Immature natural killer cell (primary cell): ENCODE measurements at regions not wholly inside any gene's neighbourhood (a gene's known extent, or its start where the extent isn't known, plus 50 kb on each side); places are given as distances from the start of the nearest gene placed in this dataset.

Experiments used
- DNase-seq, 3 donors: peaks; one replicate each; pipeline ENCODE4 v3.0.0; 2022; ENCODE audit warnings: mixed read lengths in 1 of 3
- H3K27ac Mint-ChIP-seq, 6 donors: one replicate each; pipeline ENCODE4 v1.8.0; 2020; ENCODE audit warnings: mixed read lengths in 6 of 6, mild to moderate bottlenecking in 5 of 6, inconsistent platforms in 4 of 6, moderate library complexity in 3 of 6
- H3K27me3 Mint-ChIP-seq, 3 donors: one replicate each; pipeline ENCODE4 v1.8.0; 2020 to 2021; ENCODE audit warnings: low read depth in 3 of 3, mild to moderate bottlenecking in 3 of 3, mixed read lengths in 3 of 3, moderate library complexity in 3 of 3, inconsistent platforms in 1 of 3
- H3K36me3 Mint-ChIP-seq, 3 donors: one replicate each; pipeline ENCODE4 v1.8.0; 2020; ENCODE audit warnings: mixed read lengths in 3 of 3, inconsistent platforms in 2 of 3, mild to moderate bottlenecking in 2 of 3
- H3K4me1 Mint-ChIP-seq, 2 donors: one replicate each; pipeline ENCODE4 v1.8.0; 2020; ENCODE audit warnings: inconsistent platforms in 2 of 2, mild to moderate bottlenecking in 2 of 2, mixed read lengths in 2 of 2, moderate library complexity in 1 of 2
- H3K4me3 Mint-ChIP-seq, 5 donors: one replicate each; pipeline ENCODE4 v1.8.0; 2020; ENCODE audit warnings: mild to moderate bottlenecking in 5 of 5, mixed read lengths in 5 of 5, inconsistent platforms in 3 of 5, moderate library complexity in 3 of 5
- H3K9me3 Mint-ChIP-seq, 6 donors: one replicate each; pipeline ENCODE4 v1.8.0; 2020; ENCODE audit warnings: mild to moderate bottlenecking in 6 of 6, mixed read lengths in 6 of 6, inconsistent platforms in 4 of 6, moderate library complexity in 3 of 6

- Mint-ChIP-seq H3K27me3 (peaks cover 0 to under 1% (median 0%) of the 10 kb centered on the region in 3 donors), H3K4me1 (no peaks in the 10 kb centered on the region), H3K27ac (no peak overlapping the region), H3K9me3 (peaks cover 19 to 51% (median 30%) of the 10 kb centered on the region in 6 donors), H3K4me3 (no peak overlapping the region), H3K36me3 (peaks cover 0 to 3% (median 0%) of the 10 kb centered on the region in 3 donors)
- DNase-seq, result no peak
These were observed 509.9 kb upstream of the TYRP1 start for GRCh38 chr9:12183321-12183720.

- DNase-seq, result no peak
- H3K36me3 Mint-ChIP-seq, result no peaks in the 10 kb centered on the region
- no peak overlapping the region for H3K4me3 Mint-ChIP-seq
- H3K4me1 Mint-ChIP-seq, result no peaks in the 10 kb centered on the region
- H3K27me3 Mint-ChIP-seq, result no peaks in the 10 kb centered on the region
- H3K9me3 Mint-ChIP-seq, result peaks cover 14 to 48% (median 27%) of the 10 kb centered on the region in 6 donors
- no peak overlapping the region for H3K27ac Mint-ChIP-seq
These were observed 507.3 kb upstream of the TYRP1 start for GRCh38 chr9:12185856-12186255.

GRCh38 chr9:12191630-12192029 is 501.6 kb upstream of the TYRP1 start:
- DNase-seq, result no peak
- no peaks in the 10 kb centered on the region for H3K36me3 Mint-ChIP-seq
- H3K4me3 Mint-ChIP-seq, result peak overlapping the region in 1 of 5 donors; percentile 27
- no peak overlapping the region for H3K27ac Mint-ChIP-seq
- peaks cover 0 to 2% (median 0%) of the 10 kb centered on the region in 3 donors for H3K27me3 Mint-ChIP-seq
- no peaks in the 10 kb centered on the region for H3K4me1 Mint-ChIP-seq
- H3K9me3 Mint-ChIP-seq, result peaks cover 5 to 42% (median 26%) of the 10 kb centered on the region in 6 donors

GRCh38 chr9:12194731-12195130 is 498.5 kb upstream of the TYRP1 start:
- H3K27me3 Mint-ChIP-seq, result peaks cover 0 to 2% (median 1%) of the 10 kb centered on the region in 3 donors
- no peak for DNase-seq
- H3K36me3 Mint-ChIP-seq, result no peaks in the 10 kb centered on the region
- H3K4me3 Mint-ChIP-seq, result no peak overlapping the region
- H3K27ac Mint-ChIP-seq, result no peak overlapping the region
- H3K4me1 Mint-ChIP-seq, result no peaks in the 10 kb centered on the region
- peaks cover 0 to 35% (median 20%) of the 10 kb centered on the region in 6 donors for H3K9me3 Mint-ChIP-seq

GRCh38 chr9:12195456-12195855 is 497.7 kb upstream of the TYRP1 start:
- Mint-ChIP-seq H3K4me3 (no peak overlapping the region), H3K36me3 (no peaks in the 10 kb centered on the region), H3K4me1 (no peaks in the 10 kb centered on the region), H3K27me3 (peaks cover 0 to 2% (median 1%) of the 10 kb centered on the region in 3 donors), H3K27ac (no peak overlapping the region), H3K9me3 (peaks cover 0 to 29% (median 16%) of the 10 kb centered on the region in 6 donors)
- DNase-seq, result no peak

- H3K9me3 Mint-ChIP-seq, result peaks cover 9 to 46% (median 27%) of the 10 kb centered on the region in 6 donors
- H3K36me3 Mint-ChIP-seq, result peaks cover 0 to 4% (median 0%) of the 10 kb centered on the region in 3 donors
These were observed 488.7 kb upstream of the TYRP1 start for GRCh38 chr9:12204512-12204911.

GRCh38 chr9:12212860-12213259 is 480.3 kb upstream of the TYRP1 start:
- no peak for DNase-seq
- Mint-ChIP-seq H3K36me3 (no peaks in the 10 kb centered on the region), H3K4me3 (no peak overlapping the region), H3K9me3 (peaks cover 21 to 49% (median 30%) of the 10 kb centered on the region in 6 donors), H3K4me1 (no peaks in the 10 kb centered on the region), H3K27me3 (peaks cover 0 to 2% (median 1%) of the 10 kb centered on the region in 3 donors), H3K27ac (no peak overlapping the region)

More at GRCh38 chr9:12204512-12204911, 488.7 kb upstream of the TYRP1 start:
- Mint-ChIP-seq H3K4me3 (no peak overlapping the region), H3K27ac (no peak overlapping the region), H3K27me3 (no peaks in the 10 kb centered on the region), H3K4me1 (no peaks in the 10 kb centered on the region)
- no peak for DNase-seq

- peaks cover 0 to 1% (median 0%) of the 10 kb centered on the region in 3 donors for H3K27me3 Mint-ChIP-seq
- peaks cover 6 to 24% (median 14%) of the 10 kb centered on the region in 6 donors for H3K9me3 Mint-ChIP-seq
- H3K27ac Mint-ChIP-seq, result no peak overlapping the region
- no peak for DNase-seq
- peaks cover 0 to 5% (median 0%) of the 10 kb centered on the region in 3 donors for H3K36me3 Mint-ChIP-seq
- H3K4me3 Mint-ChIP-seq, result no peak overlapping the region
- H3K4me1 Mint-ChIP-seq, result no peaks in the 10 kb centered on the region
These were observed 471.7 kb upstream of the TYRP1 start for GRCh38 chr9:12221470-12221869.

GRCh38 chr9:12224449-12224848 is 468.7 kb upstream of the TYRP1 start:
- H3K36me3 Mint-ChIP-seq, result peaks cover 0 to 5% (median 0%) of the 10 kb centered on the region in 3 donors
- no peak overlapping the region for H3K27ac Mint-ChIP-seq
- H3K4me1 Mint-ChIP-seq, result no peaks in the 10 kb centered on the region
- peaks cover 0 to 2% (median 0%) of the 10 kb centered on the region in 3 donors for H3K27me3 Mint-ChIP-seq
- H3K9me3 Mint-ChIP-seq, result peaks cover 6 to 43% (median 18%) of the 10 kb centered on the region in 6 donors
- DNase-seq, result no peak
- H3K4me3 Mint-ChIP-seq, result no peak overlapping the region

GRCh38 chr9:12230708-12231107 is 462.5 kb upstream of the TYRP1 start:
- Mint-ChIP-seq H3K27ac (no peak overlapping the region), H3K36me3 (peaks cover 0 to 3% (median 0%) of the 10 kb centered on the region in 3 donors), H3K4me3 (peak overlapping the region in 1 of 5 donors; percentile 26), H3K27me3 (peaks cover 0 to 2% (median 0%) of the 10 kb centered on the region in 3 donors), H3K9me3 (peaks cover 19 to 80% (median 36%) of the 10 kb centered on the region in 6 donors), H3K4me1 (no peaks in the 10 kb centered on the region)
- no peak for DNase-seq

- peaks cover 0 to 3% (median 0%) of the 10 kb centered on the region in 3 donors for H3K36me3 Mint-ChIP-seq
- H3K9me3 Mint-ChIP-seq, result peaks cover 15 to 77% (median 42%) of the 10 kb centered on the region in 6 donors
- H3K4me1 Mint-ChIP-seq, result no peaks in the 10 kb centered on the region
These were observed 461.4 kb upstream of the TYRP1 start for GRCh38 chr9:12231832-12232231.

GRCh38 chr9:12232836-12233235 is 460.3 kb upstream of the TYRP1 start:
- Mint-ChIP-seq H3K4me3 (no peak overlapping the region), H3K4me1 (no peaks in the 10 kb centered on the region), H3K27me3 (peaks cover 0 to 2% (median 0%) of the 10 kb centered on the region in 3 donors), H3K36me3 (peaks cover 0 to 5% (median 3%) of the 10 kb centered on the region in 3 donors), H3K27ac (no peak overlapping the region), H3K9me3 (peaks cover 21 to 78% (median 47%) of the 10 kb centered on the region in 6 donors)
- DNase-seq, result no peak

More at GRCh38 chr9:12231832-12232231, 461.4 kb upstream of the TYRP1 start:
- Mint-ChIP-seq H3K27me3 (peaks cover 0 to 2% (median 0%) of the 10 kb centered on the region in 3 donors), H3K4me3 (no peak overlapping the region), H3K27ac (no peak overlapping the region)
- no peak for DNase-seq

- peaks cover 0 to 6% (median 6%) of the 10 kb centered on the region in 3 donors for H3K36me3 Mint-ChIP-seq
- DNase-seq, result no peak
- no peaks in the 10 kb centered on the region for H3K4me1 Mint-ChIP-seq
- peaks cover 23 to 64% (median 39%) of the 10 kb centered on the region in 6 donors for H3K9me3 Mint-ChIP-seq
- no peak overlapping the region for H3K27ac Mint-ChIP-seq
- no peaks in the 10 kb centered on the region for H3K27me3 Mint-ChIP-seq
- H3K4me3 Mint-ChIP-seq, result no peak overlapping the region
These were observed 439.2 kb upstream of the TYRP1 start for GRCh38 chr9:12253941-12254340.

GRCh38 chr9:12266758-12267157 is 426.4 kb upstream of the TYRP1 start:
- H3K27me3 Mint-ChIP-seq, result peaks cover 0 to 2% (median 2%) of the 10 kb centered on the region in 3 donors
- no peak overlapping the region for H3K27ac Mint-ChIP-seq
- no peak for DNase-seq

More at GRCh38 chr9:12266758-12267157, 426.4 kb upstream of the TYRP1 start:
- H3K4me1 Mint-ChIP-seq, result no peaks in the 10 kb centered on the region
- H3K4me3 Mint-ChIP-seq, result no peak overlapping the region
- H3K36me3 Mint-ChIP-seq, result peaks cover 0 to 4% (median 0%) of the 10 kb centered on the region in 3 donors
- peaks cover 21 to 54% (median 42%) of the 10 kb centered on the region in 6 donors for H3K9me3 Mint-ChIP-seq
